Stimulated activated memory B cell treated with anti-CD40 and anti-IgM and Interleukin-4, amounts not matched to agents 10 μg/mL and 1 μg/mL and 100 μg/mL, for 72 hours (primary cell): ENCODE measurements at regions not wholly inside any gene's neighbourhood (a gene's known extent, or its start where the extent isn't known, plus 50 kb on each side); places are given as distances from the start of the nearest gene placed in this dataset.

Experiments used
- ATAC-seq: fragments of 150-1000 bp; cut with Tn5 transposase; 2 replicates; pipeline ENCODE4 v1.10.0; 2021
- H3K27ac Mint-ChIP-seq: one replicate; pipeline ENCODE4 v1.8.0; 2022; ENCODE audit warnings: mild to moderate bottlenecking, mixed read lengths
- H3K27me3 Mint-ChIP-seq: one replicate; pipeline ENCODE4 v1.8.0; 2022; ENCODE audit warnings: mixed read lengths
- H3K36me3 Mint-ChIP-seq: one replicate; pipeline ENCODE4 v1.8.0; 2022; ENCODE audit warnings: mixed read lengths
- H3K4me1 Mint-ChIP-seq: one replicate; pipeline ENCODE4 v1.8.0; 2022; ENCODE audit warnings: mixed read lengths
- H3K4me3 Mint-ChIP-seq: one replicate; pipeline ENCODE4 v1.8.0; 2022; ENCODE audit warnings: mild to moderate bottlenecking, moderate library complexity, mixed read lengths
- H3K9me3 Mint-ChIP-seq: one replicate; pipeline ENCODE4 v1.8.0; 2022; ENCODE audit warnings: mixed read lengths

GRCh38 chr3:152193673-152194267 is 75.0 kb upstream of the MBNL1 start:
- H3K9me3 Mint-ChIP-seq: no peaks in the 10 kb centered on the region
- H3K27me3 Mint-ChIP-seq: no peaks in the 10 kb centered on the region
- no peaks in the 10 kb centered on the region for H3K36me3 Mint-ChIP-seq
- peaks cover 72% of the 10 kb centered on the region for H3K4me1 Mint-ChIP-seq
- peak overlapping the region; percentile 81 for H3K4me3 Mint-ChIP-seq
- H3K27ac Mint-ChIP-seq: peak overlapping the region; percentile 84
- peak; percentile 86 for ATAC-seq

- H3K27ac Mint-ChIP-seq: peak overlapping the region; percentile 98
- no peak for ATAC-seq
- no peaks in the 10 kb centered on the region for H3K9me3 Mint-ChIP-seq
- H3K27me3 Mint-ChIP-seq: no peaks in the 10 kb centered on the region
- peak overlapping the region; percentile 26 for H3K4me3 Mint-ChIP-seq
- no peaks in the 10 kb centered on the region for H3K36me3 Mint-ChIP-seq
- H3K4me1 Mint-ChIP-seq: peaks cover 76% of the 10 kb centered on the region
Observed at GRCh38 chr3:152195206-152195605, 73.5 kb upstream of the MBNL1 start.

GRCh38 chr3:152196782-152197181 is 71.9 kb upstream of the MBNL1 start:
- Mint-ChIP-seq H3K4me1 (peaks cover 86% of the 10 kb centered on the region), H3K27me3 (no peaks in the 10 kb centered on the region), H3K4me3 (peak overlapping the region; percentile 83), H3K27ac (peak overlapping the region; percentile 98), H3K9me3 (no peaks in the 10 kb centered on the region), H3K36me3 (no peaks in the 10 kb centered on the region)
- peak; percentile 63 for ATAC-seq

GRCh38 chr3:152197451-152197850 is 71.3 kb upstream of the MBNL1 start:
- Mint-ChIP-seq H3K9me3 (no peaks in the 10 kb centered on the region), H3K27me3 (no peaks in the 10 kb centered on the region), H3K27ac (peak overlapping the region; percentile 98), H3K4me1 (peaks cover 82% of the 10 kb centered on the region), H3K4me3 (peak overlapping the region; percentile 48), H3K36me3 (no peaks in the 10 kb centered on the region)
- ATAC-seq: peak; percentile 5

DNA sequence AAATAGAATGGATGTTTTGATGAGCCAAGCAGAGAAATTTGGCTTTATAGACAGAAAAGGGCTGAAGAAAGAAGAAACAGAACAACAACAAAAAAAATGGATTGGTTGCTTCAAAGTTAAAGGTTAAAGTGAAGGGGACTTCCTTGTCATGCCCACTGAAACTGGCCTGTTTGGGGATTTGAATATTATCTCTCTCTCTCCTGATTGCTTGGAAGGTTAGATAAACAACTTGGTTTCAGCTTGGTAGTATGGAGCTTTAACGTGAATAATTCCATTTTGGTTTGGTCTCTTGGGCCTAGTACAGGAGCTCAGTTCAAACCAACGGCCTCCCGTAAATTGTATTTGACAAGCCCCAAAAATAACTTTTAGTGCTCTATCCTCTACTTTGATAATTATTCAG is 70.8 kb upstream of the MBNL1 start:
- Mint-ChIP-seq H3K36me3 (no peaks in the 10 kb centered on the region), H3K27me3 (no peaks in the 10 kb centered on the region), H3K9me3 (no peaks in the 10 kb centered on the region), H3K4me3 (peak overlapping the region; percentile 48), H3K4me1 (peaks cover 80% of the 10 kb centered on the region), H3K27ac (peak overlapping the region; percentile 98)
- ATAC-seq: peak; percentile 81

GRCh38 chr3:152198665-152199064 is 70.1 kb upstream of the MBNL1 start:
- Mint-ChIP-seq H3K27me3 (no peaks in the 10 kb centered on the region), H3K36me3 (no peaks in the 10 kb centered on the region), H3K9me3 (no peaks in the 10 kb centered on the region), H3K4me1 (peaks cover 80% of the 10 kb centered on the region), H3K4me3 (peak overlapping the region; percentile 77), H3K27ac (peak overlapping the region; percentile 98)
- no peak for ATAC-seq

DNA sequence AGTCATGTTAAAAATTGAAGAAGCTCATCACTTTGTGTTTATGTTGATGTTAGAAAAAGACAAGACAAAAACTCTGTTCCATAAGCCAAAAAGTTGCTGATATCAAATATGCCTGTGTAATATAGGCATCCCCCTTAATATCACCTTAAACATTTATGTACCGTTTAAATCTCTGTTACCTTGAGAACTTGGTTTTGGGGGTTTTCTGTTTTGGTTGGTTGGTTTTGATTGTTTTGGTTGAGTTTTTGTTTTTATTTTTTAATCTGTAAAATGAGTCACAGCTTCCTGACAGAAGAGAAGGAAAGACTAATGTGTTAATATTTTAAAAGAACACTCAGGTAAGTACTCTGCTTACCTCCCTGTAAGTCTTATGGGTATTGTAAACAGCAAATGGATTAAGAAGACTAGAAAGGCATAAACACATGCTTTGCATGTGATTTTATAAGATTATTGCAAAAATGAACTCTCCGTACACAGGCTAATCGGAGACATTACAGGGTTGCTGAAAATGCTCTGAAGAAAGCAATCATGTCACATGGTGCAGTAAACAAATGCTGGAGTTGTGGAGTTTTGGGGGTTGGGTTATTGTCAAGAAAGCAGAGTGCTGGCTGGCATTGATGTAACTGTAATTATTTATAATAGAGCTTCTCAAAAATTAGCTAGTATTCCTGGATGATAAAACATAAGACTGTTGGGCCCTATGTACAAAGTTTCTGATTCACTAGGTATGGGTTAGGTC is 69.5 kb upstream of the MBNL1 start:
- peaks cover 76% of the 10 kb centered on the region for H3K4me1 Mint-ChIP-seq
- peak overlapping the region; percentile 98 for H3K27ac Mint-ChIP-seq
- H3K36me3 Mint-ChIP-seq: no peaks in the 10 kb centered on the region
- ATAC-seq: peak; percentile 59
- H3K4me3 Mint-ChIP-seq: peak overlapping the region; percentile 77
- H3K27me3 Mint-ChIP-seq: no peaks in the 10 kb centered on the region
- H3K9me3 Mint-ChIP-seq: no peaks in the 10 kb centered on the region

- H3K36me3 Mint-ChIP-seq: no peaks in the 10 kb centered on the region
- peak overlapping the region; percentile 98 for H3K27ac Mint-ChIP-seq
- H3K4me3 Mint-ChIP-seq: peak overlapping the region; percentile 63
- H3K9me3 Mint-ChIP-seq: no peaks in the 10 kb centered on the region
- H3K27me3 Mint-ChIP-seq: no peaks in the 10 kb centered on the region
- no peak for ATAC-seq
- H3K4me1 Mint-ChIP-seq: peaks cover 79% of the 10 kb centered on the region
Observed at GRCh38 chr3:152200476-152201420, 68.0 kb upstream of the MBNL1 start.

- peak overlapping the region; percentile 93 for H3K27ac Mint-ChIP-seq
- H3K27me3 Mint-ChIP-seq: no peaks in the 10 kb centered on the region
- H3K4me3 Mint-ChIP-seq: peak overlapping the region; percentile 89
- peaks cover 4% of the 10 kb centered on the region for H3K9me3 Mint-ChIP-seq
- peaks cover 75% of the 10 kb centered on the region for H3K4me1 Mint-ChIP-seq
- ATAC-seq: peak; percentile 46
- peaks cover 1% of the 10 kb centered on the region for H3K36me3 Mint-ChIP-seq
Observed at GRCh38 chr3:152202976-152203626, 65.6 kb upstream of the MBNL1 start.

DNA sequence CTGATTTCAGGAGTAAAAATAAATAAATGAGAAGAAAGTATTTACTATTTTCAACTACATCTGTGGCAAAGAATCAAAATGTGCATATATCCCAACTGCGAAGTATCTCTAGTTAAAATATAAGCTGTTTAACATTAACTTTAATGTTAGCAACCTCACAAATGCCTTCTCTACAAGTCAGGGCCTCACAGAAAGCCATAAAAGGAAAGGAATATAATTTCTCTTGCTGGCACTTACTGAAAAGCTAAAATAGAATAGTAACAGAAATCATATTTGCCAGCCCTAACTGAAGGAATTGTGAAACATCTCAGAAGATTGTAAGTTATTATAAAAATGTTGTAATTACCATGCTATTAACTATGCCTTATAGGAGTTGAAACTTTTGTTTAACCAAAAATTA is 65.1 kb upstream of the MBNL1 start:
- H3K27me3 Mint-ChIP-seq: no peaks in the 10 kb centered on the region
- ATAC-seq: no peak
- peak overlapping the region; percentile 89 for H3K4me3 Mint-ChIP-seq
- peaks cover 7% of the 10 kb centered on the region for H3K9me3 Mint-ChIP-seq
- peaks cover 70% of the 10 kb centered on the region for H3K4me1 Mint-ChIP-seq
- H3K27ac Mint-ChIP-seq: peak overlapping the region; percentile 93
- peaks cover 6% of the 10 kb centered on the region for H3K36me3 Mint-ChIP-seq

GRCh38 chr3:152204218-152204617 is 64.5 kb upstream of the MBNL1 start:
- H3K4me1 Mint-ChIP-seq: peaks cover 69% of the 10 kb centered on the region
- no peak for ATAC-seq

DNA sequence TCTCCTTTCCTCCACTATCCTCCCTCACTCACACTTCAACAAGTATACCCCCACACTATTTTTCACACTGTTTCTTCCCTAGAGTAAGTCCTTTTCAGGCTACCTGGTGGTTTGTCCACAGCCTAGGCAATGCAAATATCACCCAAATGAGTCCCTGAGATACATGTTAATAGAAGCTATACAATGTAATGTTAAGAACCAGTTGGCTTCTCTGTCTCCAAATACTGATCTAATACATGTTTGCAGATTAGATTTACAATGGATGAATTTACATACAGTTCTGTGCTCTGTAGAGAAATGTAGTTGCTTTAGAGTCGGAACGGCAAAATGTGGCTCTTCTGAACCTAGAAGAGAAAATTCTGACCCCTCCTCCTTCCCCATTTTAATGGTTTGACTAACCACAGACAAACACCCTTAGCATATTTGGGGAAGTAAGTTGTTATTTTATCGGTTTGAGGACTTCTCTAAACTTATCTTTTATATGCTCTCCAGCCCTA is 63.6 kb upstream of the MBNL1 start:
- peak overlapping the region; percentile 93 for H3K27ac Mint-ChIP-seq
- H3K27me3 Mint-ChIP-seq: no peaks in the 10 kb centered on the region
- H3K4me3 Mint-ChIP-seq: peak overlapping the region; percentile 86
- H3K36me3 Mint-ChIP-seq: peaks cover 11% of the 10 kb centered on the region
- H3K9me3 Mint-ChIP-seq: peaks cover 13% of the 10 kb centered on the region
- peak; percentile 90 for ATAC-seq
- peaks cover 70% of the 10 kb centered on the region for H3K4me1 Mint-ChIP-seq

More at GRCh38 chr3:152204218-152204617, 64.5 kb upstream of the MBNL1 start:
- Mint-ChIP-seq H3K36me3 (peaks cover 10% of the 10 kb centered on the region), H3K27ac (peak overlapping the region; percentile 93), H3K27me3 (no peaks in the 10 kb centered on the region), H3K9me3 (peaks cover 13% of the 10 kb centered on the region), H3K4me3 (peak overlapping the region; percentile 76)

- peaks cover 13% of the 10 kb centered on the region for H3K9me3 Mint-ChIP-seq
- no peak for ATAC-seq
- H3K4me3 Mint-ChIP-seq: no peak overlapping the region
- no peaks in the 10 kb centered on the region for H3K27me3 Mint-ChIP-seq
- peaks cover 11% of the 10 kb centered on the region for H3K36me3 Mint-ChIP-seq
- H3K27ac Mint-ChIP-seq: peak overlapping the region; percentile 93
- peaks cover 60% of the 10 kb centered on the region for H3K4me1 Mint-ChIP-seq
Observed at GRCh38 chr3:152206243-152206760, 62.4 kb upstream of the MBNL1 start.

GRCh38 chr3:152208439-152208838 is 60.3 kb upstream of the MBNL1 start:
- H3K4me1 Mint-ChIP-seq: peaks cover 54% of the 10 kb centered on the region
- no peak overlapping the region for H3K4me3 Mint-ChIP-seq
- H3K9me3 Mint-ChIP-seq: peaks cover 13% of the 10 kb centered on the region
- H3K27ac Mint-ChIP-seq: peak overlapping the region; percentile 54
- no peak for ATAC-seq
- no peaks in the 10 kb centered on the region for H3K27me3 Mint-ChIP-seq
- H3K36me3 Mint-ChIP-seq: peaks cover 11% of the 10 kb centered on the region
